ENCODE measurements at regions not wholly inside any gene's neighbourhood (a gene's known extent, or its start where the extent isn't known, plus 50 kb on each side); places are given as distances from the start of the nearest gene placed in this dataset.

- TF ChIP-seq OSR1 (CRISPR knock-in tag; IDR thresholded peaks at IDR 0.05) (no peak), GLIS3 (CRISPR knock-in tag; IDR thresholded peaks at IDR 0.05) (no peak), ARNTL (CRISPR knock-in tag; IDR thresholded peaks at IDR 0.05; ENCODE audit: borderline replicate concordance, low read depth) (no peak), BACH2 (CRISPR knock-in tag; IDR thresholded peaks at IDR 0.05; ENCODE audit: borderline replicate concordance) (no peak), TOX (CRISPR knock-in tag; IDR thresholded peaks at IDR 0.05; ENCODE audit: borderline replicate concordance) (no peak), PATZ1 (CRISPR knock-in tag; IDR thresholded peaks at IDR 0.05; ENCODE audit: borderline replicate concordance) (no peak), ZNF70 (CRISPR knock-in tag; IDR thresholded peaks at IDR 0.05) (no peak)
- TF ChIP-seq, protein P1, sequence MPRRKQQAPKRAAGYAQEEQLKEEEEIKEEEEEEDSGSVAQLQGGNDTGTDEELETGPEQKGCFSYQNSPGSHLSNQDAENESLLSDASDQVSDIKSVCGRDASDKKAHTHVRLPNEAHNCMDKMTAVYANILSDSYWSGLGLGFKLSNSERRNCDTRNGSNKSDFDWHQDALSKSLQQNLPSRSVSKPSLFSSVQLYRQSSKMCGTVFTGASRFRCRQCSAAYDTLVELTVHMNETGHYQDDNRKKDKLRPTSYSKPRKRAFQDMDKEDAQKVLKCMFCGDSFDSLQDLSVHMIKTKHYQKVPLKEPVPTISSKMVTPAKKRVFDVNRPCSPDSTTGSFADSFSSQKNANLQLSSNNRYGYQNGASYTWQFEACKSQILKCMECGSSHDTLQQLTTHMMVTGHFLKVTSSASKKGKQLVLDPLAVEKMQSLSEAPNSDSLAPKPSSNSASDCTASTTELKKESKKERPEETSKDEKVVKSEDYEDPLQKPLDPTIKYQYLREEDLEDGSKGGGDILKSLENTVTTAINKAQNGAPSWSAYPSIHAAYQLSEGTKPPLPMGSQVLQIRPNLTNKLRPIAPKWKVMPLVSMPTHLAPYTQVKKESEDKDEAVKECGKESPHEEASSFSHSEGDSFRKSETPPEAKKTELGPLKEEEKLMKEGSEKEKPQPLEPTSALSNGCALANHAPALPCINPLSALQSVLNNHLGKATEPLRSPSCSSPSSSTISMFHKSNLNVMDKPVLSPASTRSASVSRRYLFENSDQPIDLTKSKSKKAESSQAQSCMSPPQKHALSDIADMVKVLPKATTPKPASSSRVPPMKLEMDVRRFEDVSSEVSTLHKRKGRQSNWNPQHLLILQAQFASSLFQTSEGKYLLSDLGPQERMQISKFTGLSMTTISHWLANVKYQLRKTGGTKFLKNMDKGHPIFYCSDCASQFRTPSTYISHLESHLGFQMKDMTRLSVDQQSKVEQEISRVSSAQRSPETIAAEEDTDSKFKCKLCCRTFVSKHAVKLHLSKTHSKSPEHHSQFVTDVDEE (CRISPR knock-in tag; IDR thresholded peaks at IDR 0.05): no peak
- no peak for ATAC-seq
These were observed 412.1 kb downstream of the SH2D4B start for GRCh38 chr10:80949785-80950184.

DNA sequence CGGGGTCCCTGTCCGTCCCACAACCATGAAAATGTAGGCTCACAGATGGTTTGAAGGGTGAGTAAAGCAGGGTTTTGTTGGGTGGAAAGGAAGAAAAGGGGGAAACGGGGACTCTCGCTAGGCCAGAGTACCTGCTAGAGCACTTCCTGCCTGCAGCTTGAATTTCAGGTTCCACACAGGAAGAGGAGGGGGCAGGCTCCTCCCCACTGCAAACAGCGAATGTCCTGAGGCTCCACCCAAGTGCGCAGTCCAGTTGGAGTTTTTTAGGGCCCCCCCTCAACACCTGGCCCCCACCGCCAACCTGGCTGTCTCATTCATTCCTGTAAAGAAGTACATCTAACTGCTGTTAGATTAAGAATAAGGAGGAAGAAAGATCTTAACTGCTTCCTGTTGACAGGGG lies 414.7 kb downstream of the SH2D4B start:
- no peak for ATAC-seq
- no peak for TF ChIP-seq TOX (CRISPR knock-in tag; IDR thresholded peaks at IDR 0.05; ENCODE audit: borderline replicate concordance)
- TF ChIP-seq CSDC2 (CRISPR knock-in tag; IDR thresholded peaks at IDR 0.05): no peak
- no peak for TF ChIP-seq RARB (CRISPR knock-in tag; IDR thresholded peaks at IDR 0.05)
- TF ChIP-seq BACH2 (CRISPR knock-in tag; IDR thresholded peaks at IDR 0.05; ENCODE audit: borderline replicate concordance): no peak
- TF ChIP-seq PPARA (CRISPR knock-in tag; IDR thresholded peaks at IDR 0.05; ENCODE audit: borderline replicate concordance): no peak
- TF ChIP-seq GLIS3 (CRISPR knock-in tag; IDR thresholded peaks at IDR 0.05): no peak
- TF ChIP-seq ZFP30 (CRISPR knock-in tag; IDR thresholded peaks at IDR 0.05): no peak
- no peak for TF ChIP-seq ZFP3 (CRISPR knock-in tag; IDR thresholded peaks at IDR 0.05)
- no peak for TF ChIP-seq PATZ1 (CRISPR knock-in tag; IDR thresholded peaks at IDR 0.05; ENCODE audit: borderline replicate concordance)
- TF ChIP-seq ZC3H10 (CRISPR knock-in tag; IDR thresholded peaks at IDR 0.05): no peak
- no peak for TF ChIP-seq OSR1 (CRISPR knock-in tag; IDR thresholded peaks at IDR 0.05)
- TF ChIP-seq ESRRG (CRISPR knock-in tag; IDR thresholded peaks at IDR 0.05): no peak
- TF ChIP-seq ISL1 (CRISPR knock-in tag; IDR thresholded peaks at IDR 0.05): no peak
- no peak for TF ChIP-seq SNAI2 (CRISPR knock-in tag; IDR thresholded peaks at IDR 0.05)
- TF ChIP-seq ZNF70 (CRISPR knock-in tag; IDR thresholded peaks at IDR 0.05): no peak

DNA sequence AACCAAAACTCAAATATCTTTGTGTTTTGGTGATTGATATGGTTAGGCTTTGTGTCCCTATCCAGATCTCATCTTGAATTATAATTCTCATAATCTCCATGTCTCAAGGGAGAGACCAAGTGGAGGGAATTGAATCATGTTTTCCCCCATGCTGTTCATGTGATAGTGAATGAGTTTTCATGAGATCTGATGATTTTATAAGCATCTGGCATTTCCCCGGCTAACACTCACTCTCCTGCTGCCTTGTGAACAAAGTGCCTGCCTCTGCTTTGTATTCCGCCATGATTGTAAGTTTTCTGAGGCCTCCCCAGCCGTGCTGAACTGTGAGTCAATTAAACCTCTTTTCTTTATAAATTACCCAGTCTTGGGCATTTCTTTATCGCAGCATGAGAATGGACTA lies 419.5 kb downstream of the SH2D4B start:
- TF ChIP-seq CSRNP3 (CRISPR knock-in tag; IDR thresholded peaks at IDR 0.05): no peak
- no peak for TF ChIP-seq TOX (CRISPR knock-in tag; IDR thresholded peaks at IDR 0.05; ENCODE audit: borderline replicate concordance)
- TF ChIP-seq ZFP30 (CRISPR knock-in tag; IDR thresholded peaks at IDR 0.05): no peak
- TF ChIP-seq ZFP3 (CRISPR knock-in tag; IDR thresholded peaks at IDR 0.05): no peak
- no peak for TF ChIP-seq ZNF565 (CRISPR knock-in tag; conservative IDR thresholded peaks at IDR 0.05; ENCODE audit: low read depth)
- TF ChIP-seq ISL1 (CRISPR knock-in tag; IDR thresholded peaks at IDR 0.05): no peak
- TF ChIP-seq TCF4 (CRISPR knock-in tag; IDR thresholded peaks at IDR 0.05; ENCODE audit: borderline replicate concordance): no peak
- TF ChIP-seq RARB (CRISPR knock-in tag; IDR thresholded peaks at IDR 0.05): no peak
- no peak for TF ChIP-seq ESRRG (CRISPR knock-in tag; IDR thresholded peaks at IDR 0.05)
- ATAC-seq: no peak

GRCh38 chr10:80964179-80964578 lies 426.5 kb downstream of the SH2D4B start:
- TF ChIP-seq OSR1 (CRISPR knock-in tag; IDR thresholded peaks at IDR 0.05) (no peak), PATZ1 (CRISPR knock-in tag; IDR thresholded peaks at IDR 0.05; ENCODE audit: borderline replicate concordance) (no peak), BACH2 (CRISPR knock-in tag; IDR thresholded peaks at IDR 0.05; ENCODE audit: borderline replicate concordance) (no peak)
- ATAC-seq: no peak
